SU-DHL-6 (cell line): ENCODE measurements at regions not wholly inside any gene's neighbourhood (a gene's known extent, or its start where the extent isn't known, plus 50 kb on each side); places are given as distances from the start of the nearest gene placed in this dataset.

Experiments
- H2AFZ ChIP-seq: fragments of 200-600 bp; sonication (generic); 2 replicates; pipeline ENCODE4 v1.6.1; 2014; ENCODE audit warnings: low read depth, mild to moderate bottlenecking, moderate library complexity, mixed read lengths, antibody characterized with exemption, low read length; ENCODE audit not compliant: severe bottlenecking
- H3F3A ChIP-seq: fragments of 200-600 bp; shearing (Covaris generic); 2 replicates; pipeline ENCODE4 v1.6.0; 2016; ENCODE audit warnings: antibody characterized with exemption, mild to moderate bottlenecking; ENCODE audit not compliant: insufficient read depth
- H3K27ac ChIP-seq: fragments of 200-600 bp; sonication (generic); 2 replicates; pipeline ENCODE4 v1.5.1; 2016; ENCODE audit warnings: low read depth, mild to moderate bottlenecking, low read length, moderate library complexity, mixed read lengths
- H3K27me3 ChIP-seq: fragments of 200-600 bp; sonication (generic), shearing (Covaris generic); 2 replicates; pipeline ENCODE4 v1.6.0; 2014; ENCODE audit warnings: mild to moderate bottlenecking, low read length
- H3K36me3 ChIP-seq: fragments of 200-600 bp; sonication (generic); 2 replicates; pipeline ENCODE4 v1.6.1; 2014; ENCODE audit warnings: mild to moderate bottlenecking, low read length, mixed read lengths
- H3K4me2 ChIP-seq: fragments of 300-600, 200-600 bp; shearing (Covaris generic), sonication (generic); 2 replicates; pipeline ENCODE4 v1.6.0; 2014; ENCODE audit warnings: low read length, low read depth, mild to moderate bottlenecking; ENCODE audit not compliant: poor library complexity, severe bottlenecking
- H3K4me3 ChIP-seq: fragments of 200-600 bp; sonication (generic); 2 replicates; pipeline ENCODE4 v1.5.1; 2014; ENCODE audit warnings: antibody characterized with exemption, low read length, mild to moderate bottlenecking, mixed read lengths; ENCODE audit not compliant: insufficient read depth, poor library complexity, severe bottlenecking
- H3K79me2 ChIP-seq: fragments of 200-600 bp; sonication (generic); 2 replicates; pipeline ENCODE4 v1.6.1; 2014; ENCODE audit warnings: mild to moderate bottlenecking, low read length, moderate library complexity; ENCODE audit not compliant: insufficient read depth
- H3K9ac ChIP-seq: fragments of 200-600 bp; sonication (generic); 2 replicates; pipeline ENCODE4 v1.7.0; 2014; ENCODE audit warnings: mild to moderate bottlenecking, low read length
- H3K9me2 ChIP-seq: fragments of 200-600 bp; sonication (generic); replicated peaks from 2 replicates; pipeline ENCODE4 v1.6.1; 2014; ENCODE audit warnings: low read length; ENCODE audit not compliant: insufficient read depth
- H3K9me3 ChIP-seq: fragments of 200-600 bp; sonication (generic); 2 replicates; pipeline ENCODE4 v1.6.1; 2014; ENCODE audit warnings: low read length, mixed read lengths; ENCODE audit not compliant: insufficient read depth
- H4K20me1 ChIP-seq: fragments of 200-600 bp; sonication (generic); 2 replicates; pipeline ENCODE4 v1.6.1; 2014; ENCODE audit warnings: low read depth, mild to moderate bottlenecking, antibody characterized with exemption, low read length, moderate library complexity, mixed read lengths
- CTCF ChIP-seq: fragments of 200-600 bp; sonication (generic); IDR thresholded peaks from one replicate; pipeline ENCODE4 v1.5.1; 2017; ENCODE audit warnings: antibody characterized with exemption, mild to moderate bottlenecking, low read length, moderate library complexity; ENCODE audit not compliant: insufficient read depth, poor library complexity, severe bottlenecking
- EZH2phosphoT487 ChIP-seq: fragments of 200-600 bp; sonication (generic), shearing (Covaris generic); conservative IDR thresholded peaks from 2 replicates; pipeline ENCODE4 v1.6.1; 2018; ENCODE audit warnings: mild to moderate bottlenecking, antibody characterized with exemption, low read length, moderate library complexity, mixed read lengths

GRCh38 chr5:96318569-96319110 lies 114.4 kb downstream of the PCSK1 start:
- H3F3A ChIP-seq = no peaks in the 10 kb centered on the region
- H3K36me3 ChIP-seq = no peaks in the 10 kb centered on the region
- H3K4me3 ChIP-seq = no peak overlapping the region
- H3K27me3 ChIP-seq = no peaks in the 10 kb centered on the region
- no peaks in the 10 kb centered on the region for H4K20me1 ChIP-seq
- no peak overlapping the region for H3K9ac ChIP-seq
- TF ChIP-seq CTCF (no peak), EZH2phosphoT487 (no peak)
- H3K9me2 ChIP-seq = no peaks in the 10 kb centered on the region
- no peaks in the 10 kb centered on the region for H3K9me3 ChIP-seq
- H3K4me2 ChIP-seq = no peak overlapping the region
- H2AFZ ChIP-seq = no peak overlapping the region
- H3K27ac ChIP-seq = no peak overlapping the region
- no peaks in the 10 kb centered on the region for H3K79me2 ChIP-seq

- TF ChIP-seq EZH2phosphoT487 = no peak
- no peak for TF ChIP-seq CTCF
- H3K9me2 ChIP-seq = no peaks in the 10 kb centered on the region
- H3K4me3 ChIP-seq = no peak overlapping the region
- H3K27me3 ChIP-seq = no peaks in the 10 kb centered on the region
- H3F3A ChIP-seq = no peaks in the 10 kb centered on the region
- no peaks in the 10 kb centered on the region for H4K20me1 ChIP-seq
- H3K36me3 ChIP-seq = no peaks in the 10 kb centered on the region
- no peaks in the 10 kb centered on the region for H3K79me2 ChIP-seq
- H2AFZ ChIP-seq = no peak overlapping the region
- H3K4me2 ChIP-seq = no peak overlapping the region
- H3K9ac ChIP-seq = no peak overlapping the region
- H3K9me3 ChIP-seq = no peaks in the 10 kb centered on the region
- H3K27ac ChIP-seq = no peak overlapping the region
Observed at GRCh38 chr5:96317945-96318344, 115.1 kb downstream of the PCSK1 start.

GRCh38 chr5:96316487-96316886 lies 116.6 kb downstream of the PCSK1 start:
- H3K27me3 ChIP-seq = no peaks in the 10 kb centered on the region
- no peak overlapping the region for H3K4me2 ChIP-seq
- H3K4me3 ChIP-seq = no peak overlapping the region
- H3F3A ChIP-seq = no peaks in the 10 kb centered on the region
- H3K9ac ChIP-seq = no peak overlapping the region
- no peak overlapping the region for H2AFZ ChIP-seq
- no peaks in the 10 kb centered on the region for H4K20me1 ChIP-seq
- no peaks in the 10 kb centered on the region for H3K9me2 ChIP-seq
- no peaks in the 10 kb centered on the region for H3K36me3 ChIP-seq
- H3K79me2 ChIP-seq = no peaks in the 10 kb centered on the region
- TF ChIP-seq CTCF = no peak
- no peak for TF ChIP-seq EZH2phosphoT487
- H3K27ac ChIP-seq = no peak overlapping the region
- H3K9me3 ChIP-seq = no peaks in the 10 kb centered on the region

GRCh38 chr5:96316017-96316416 lies 117.0 kb downstream of the PCSK1 start:
- TF ChIP-seq EZH2phosphoT487 (no peak), CTCF (no peak)
- no peak overlapping the region for H3K4me3 ChIP-seq
- no peaks in the 10 kb centered on the region for H4K20me1 ChIP-seq
- H3K79me2 ChIP-seq = no peaks in the 10 kb centered on the region
- H3K27ac ChIP-seq = no peak overlapping the region
- H3K9ac ChIP-seq = no peak overlapping the region
- no peaks in the 10 kb centered on the region for H3K36me3 ChIP-seq
- H2AFZ ChIP-seq = no peak overlapping the region
- H3K9me3 ChIP-seq = no peaks in the 10 kb centered on the region
- H3K4me2 ChIP-seq = no peak overlapping the region
- H3K27me3 ChIP-seq = no peaks in the 10 kb centered on the region
- no peaks in the 10 kb centered on the region for H3K9me2 ChIP-seq
- no peaks in the 10 kb centered on the region for H3F3A ChIP-seq
